BLaER1 treated with 17β-estradiol and CSF1 and Interleukin-3, amounts not matched to agents 10 nM and 100 nM (cell line): ENCODE measurements at regions not wholly inside any gene's neighbourhood (a gene's known extent, or its start where the extent isn't known, plus 50 kb on each side); places are given as distances from the start of the nearest gene placed in this dataset.

Source experiments
- H3K27ac ChIP-seq, 11 experiments: shearing (Covaris generic); formaldehyde crosslinking; 2 replicates each; pipeline ENCODE4 v1.8.1; 2022
- H3K27me3 ChIP-seq, 11 experiments: shearing (Covaris generic); formaldehyde crosslinking; 2 replicates each; pipeline ENCODE4 v1.8.1; 2022
- H3K36me3 ChIP-seq, 11 experiments: shearing (Covaris generic); formaldehyde crosslinking; 2 replicates each; pipeline ENCODE4 v1.8.1; 2022
- H3K4me1 ChIP-seq, 10 experiments: shearing (Covaris generic); formaldehyde crosslinking; 2 replicates each; pipeline ENCODE4 v1.8.1; 2022
- H3K4me2 ChIP-seq, 11 experiments: shearing (Covaris generic); formaldehyde crosslinking; 2 replicates each; pipeline ENCODE4 v1.8.1; 2022
- H3K4me3 ChIP-seq, 10 experiments: shearing (Covaris generic); formaldehyde crosslinking; 2 replicates each; pipeline ENCODE4 v1.8.1; 2022
- H3K9ac ChIP-seq, 11 experiments: shearing (Covaris generic); formaldehyde crosslinking; 2 replicates each; pipeline ENCODE4 v1.8.1; 2022
- H3K9me3 ChIP-seq, 11 experiments: shearing (Covaris generic); formaldehyde crosslinking; replicated peaks in 1 of 11; 2 replicates each; pipeline ENCODE4 v1.8.1; 2022
- H4K20me1 ChIP-seq, 11 experiments: shearing (Covaris generic); formaldehyde crosslinking; 2 replicates each; pipeline ENCODE4 v1.8.1; 2022
- Cebpa-rat ChIP-seq, 11 experiments: shearing (Covaris generic); IDR thresholded peaks; 2 replicates each; pipeline ENCODE4 v1.8.1; 2022

DNA sequence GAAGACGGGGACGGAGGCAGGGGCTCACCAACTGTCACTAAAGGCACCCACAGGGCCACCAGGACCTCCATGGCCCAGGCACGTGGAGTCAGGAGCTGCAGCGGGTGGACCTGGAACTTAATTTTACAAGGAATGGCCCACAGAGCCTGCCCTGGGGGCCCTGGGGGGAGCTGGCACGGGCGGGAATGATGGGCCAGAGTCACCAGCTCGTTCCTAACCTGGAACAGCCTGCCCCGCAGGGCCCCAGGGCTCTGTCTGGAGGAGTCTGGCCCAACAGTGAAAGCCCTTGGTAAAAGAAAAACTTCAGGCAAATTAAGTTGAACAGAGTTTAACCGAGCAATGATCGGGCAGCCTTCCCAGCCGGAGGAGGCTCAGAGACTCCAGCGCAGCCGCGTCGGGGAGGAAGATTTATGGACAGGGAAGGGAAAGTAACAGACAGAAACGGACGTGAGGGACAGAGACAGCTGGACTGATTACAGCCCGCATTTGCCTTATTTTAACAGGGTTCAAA, 118.4 kb upstream of the TMEM18 start:
- Histone ChIP-seq H3K9ac (no peak overlapping the region), H3K27me3 (no peaks in the 10 kb centered on the region), H3K4me2 (no peak overlapping the region), H3K9me3 (peaks cover 5 to 15% (median 11%) of the 10 kb centered on the region in 11 experiments), H4K20me1 (no peaks in the 10 kb centered on the region), H3K4me1 (no peaks in the 10 kb centered on the region), H3K27ac (no peak overlapping the region), H3K4me3 (no peak overlapping the region), H3K36me3 (no peaks in the 10 kb centered on the region)
- TF ChIP-seq Cebpa-rat (IDR thresholded peaks at IDR 0.05) = no peak

DNA sequence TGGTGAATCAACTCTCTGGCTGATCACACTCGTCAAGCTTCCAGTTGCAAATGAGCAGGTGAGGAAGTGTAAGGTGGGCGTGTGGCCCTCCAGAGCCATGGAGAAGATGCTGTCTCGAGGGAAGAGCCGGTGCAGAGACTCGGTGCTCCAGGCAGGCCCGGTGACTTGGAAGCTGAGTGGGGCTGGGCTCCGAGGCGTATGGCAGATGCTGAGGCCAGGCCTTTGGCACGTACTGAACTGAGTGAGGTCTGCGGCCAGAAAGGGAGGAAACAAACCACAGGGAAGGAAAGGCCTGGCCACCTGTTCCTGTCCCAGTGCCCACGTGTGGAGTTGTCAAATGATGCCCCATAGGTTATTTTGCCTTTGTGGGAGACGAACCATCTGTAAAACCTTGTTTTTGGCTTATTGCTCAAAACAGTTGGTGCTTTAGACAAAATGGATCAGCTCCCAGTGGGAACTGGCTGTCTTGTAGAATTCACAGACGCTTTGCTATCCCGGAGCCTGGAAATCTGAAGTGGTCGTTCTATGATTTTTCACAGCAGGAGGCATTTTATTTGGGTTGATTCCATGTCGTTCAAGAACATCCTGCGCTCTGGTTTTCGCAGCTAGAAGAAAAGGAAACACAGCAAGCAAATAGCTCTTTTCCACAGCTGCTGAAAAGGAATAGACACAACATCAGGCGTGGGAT, 117.5 kb upstream of the TMEM18 start:
- Histone ChIP-seq H3K36me3 (peaks cover 0 to 7% (median 0%) of the 10 kb centered on the region in 11 experiments; a peak in 1 of 22 replicates), H3K4me3 (no peak overlapping the region), H3K4me2 (no peak overlapping the region), H3K4me1 (no peaks in the 10 kb centered on the region), H3K27me3 (no peaks in the 10 kb centered on the region), H3K9ac (no peak overlapping the region), H4K20me1 (no peaks in the 10 kb centered on the region), H3K9me3 (peaks cover 14 to 24% (median 20%) of the 10 kb centered on the region in 11 experiments), H3K27ac (no peak overlapping the region)
- TF ChIP-seq Cebpa-rat (IDR thresholded peaks at IDR 0.05) = no peak

DNA sequence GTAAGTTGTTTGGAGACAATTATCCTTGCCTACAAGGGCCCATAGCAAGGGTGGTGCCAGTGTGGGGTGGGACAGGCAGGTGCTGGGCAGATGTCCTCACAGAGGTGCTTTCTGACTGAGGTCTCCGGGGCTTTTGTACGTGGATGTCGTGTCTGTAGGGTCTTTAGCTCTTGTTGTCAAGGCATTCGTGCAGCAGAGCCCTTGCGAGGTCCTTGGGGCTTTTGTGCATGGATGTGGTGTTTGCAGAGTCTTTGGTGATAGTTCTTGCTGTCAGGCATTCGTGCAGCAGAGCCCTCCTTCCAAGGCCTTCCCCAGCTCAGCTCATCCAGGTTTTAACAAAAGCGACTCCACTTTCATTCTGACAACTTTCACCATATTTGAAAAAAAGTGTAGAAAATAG, 116.0 kb upstream of the TMEM18 start:
- Histone ChIP-seq H3K4me1 (no peaks in the 10 kb centered on the region), H4K20me1 (no peaks in the 10 kb centered on the region), H3K4me3 (no peak overlapping the region), H3K36me3 (peaks cover 0 to 7% (median 0%) of the 10 kb centered on the region in 11 experiments; a peak in 1 of 22 replicates), H3K4me2 (no peak overlapping the region), H3K27me3 (no peaks in the 10 kb centered on the region), H3K9me3 (peaks cover 24 to 36% (median 34%) of the 10 kb centered on the region in 11 experiments), H3K27ac (no peak overlapping the region), H3K9ac (no peak overlapping the region)
- TF ChIP-seq Cebpa-rat (IDR thresholded peaks at IDR 0.05) = no peak

DNA sequence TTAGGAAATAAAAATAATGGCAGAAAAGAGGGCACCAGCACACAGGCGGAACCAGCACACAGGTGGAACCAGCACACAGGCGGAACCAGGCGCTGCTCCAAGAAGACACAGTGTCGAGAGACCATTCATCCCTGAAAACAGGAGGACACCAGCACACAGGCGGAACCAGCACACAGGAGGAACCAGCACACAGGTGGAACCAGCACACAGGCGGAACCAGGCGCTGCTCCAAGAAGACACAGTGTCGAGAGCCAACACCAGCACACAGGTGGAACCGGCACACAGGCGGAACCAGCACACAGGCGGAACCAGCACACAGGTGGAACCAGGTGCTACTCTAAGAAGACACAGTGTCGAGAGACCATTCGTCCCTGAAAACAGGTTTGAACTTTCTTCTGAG, 115.5 kb upstream of the TMEM18 start:
- Histone ChIP-seq H3K27ac (no peak overlapping the region), H3K27me3 (no peaks in the 10 kb centered on the region), H3K36me3 (peaks cover 0 to 7% (median 0%) of the 10 kb centered on the region in 11 experiments; a peak in 1 of 22 replicates), H3K4me1 (no peaks in the 10 kb centered on the region), H3K9me3 (peaks cover 24 to 41% (median 36%) of the 10 kb centered on the region in 11 experiments), H3K9ac (no peak overlapping the region), H3K4me3 (no peak overlapping the region), H4K20me1 (no peaks in the 10 kb centered on the region), H3K4me2 (no peak overlapping the region)
- no peak for TF ChIP-seq Cebpa-rat (IDR thresholded peaks at IDR 0.05)

DNA sequence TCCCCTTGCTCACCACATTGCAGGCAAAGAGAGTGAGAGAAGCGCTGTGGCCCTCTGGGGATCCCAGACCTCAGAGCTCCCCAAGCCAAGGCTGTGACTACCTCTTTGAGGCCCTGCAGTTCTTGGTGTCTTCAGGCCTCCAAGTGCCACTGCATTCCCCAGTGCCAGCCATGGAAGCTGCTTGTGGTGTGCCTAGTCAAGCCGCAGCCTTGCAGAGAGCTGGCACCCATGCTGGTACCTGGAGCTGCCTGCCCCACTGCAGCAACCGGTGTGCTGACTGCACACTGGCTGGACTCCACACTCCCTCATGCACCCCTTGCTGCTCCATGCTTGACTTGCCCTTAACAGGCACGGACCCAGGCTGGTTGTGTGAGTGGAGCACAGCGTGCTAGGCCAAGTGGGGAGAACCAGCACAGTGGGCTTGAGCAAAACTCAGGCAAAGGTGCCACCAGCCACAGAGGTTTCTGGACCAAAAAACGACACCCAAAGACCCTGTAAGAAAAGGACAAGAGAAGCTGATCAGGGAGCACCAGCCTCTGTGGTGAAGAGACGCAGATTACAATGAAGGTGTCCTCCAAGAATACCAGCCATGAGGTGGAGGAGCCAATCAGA, 113.5 kb upstream of the TMEM18 start:
- no peak overlapping the region for H3K9ac ChIP-seq
- H3K27me3 ChIP-seq = no peaks in the 10 kb centered on the region
- TF ChIP-seq Cebpa-rat (IDR thresholded peaks at IDR 0.05) = no peak
- H3K4me1 ChIP-seq = no peaks in the 10 kb centered on the region
- no peak overlapping the region for H3K4me2 ChIP-seq
- H4K20me1 ChIP-seq = no peaks in the 10 kb centered on the region
- no peak overlapping the region for H3K4me3 ChIP-seq
- peaks cover 0 to 7% (median 0%) of the 10 kb centered on the region in 11 experiments; a peak in 1 of 22 replicates for H3K36me3 ChIP-seq
- peaks cover 24 to 41% (median 36%) of the 10 kb centered on the region in 11 experiments for H3K9me3 ChIP-seq
- H3K27ac ChIP-seq = no peak overlapping the region

DNA sequence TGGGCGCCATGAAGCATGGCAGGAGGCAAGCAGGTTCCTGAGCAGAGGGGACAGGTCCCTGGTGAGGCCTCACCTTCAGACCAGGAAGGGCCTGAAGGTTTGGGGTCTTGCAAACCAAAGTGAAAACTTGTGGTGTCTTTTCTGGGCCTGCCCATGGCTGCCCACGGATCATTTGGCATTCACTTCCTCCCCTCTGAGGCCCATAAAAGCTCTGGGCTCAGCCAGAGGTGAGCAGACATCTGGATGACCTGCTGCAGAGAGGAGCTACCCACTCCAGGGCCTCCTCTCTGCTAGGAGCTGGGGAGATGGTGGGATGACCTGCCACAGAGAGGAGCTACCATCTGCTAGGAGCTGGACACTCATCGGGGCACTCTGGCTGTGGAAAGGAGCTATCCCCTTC, 112.9 kb upstream of the TMEM18 start:
- Histone ChIP-seq H3K4me3 (no peak overlapping the region), H4K20me1 (no peaks in the 10 kb centered on the region), H3K4me1 (no peaks in the 10 kb centered on the region), H3K36me3 (peaks cover 0 to 7% (median 0%) of the 10 kb centered on the region in 11 experiments; a peak in 1 of 22 replicates), H3K9me3 (peaks cover 24 to 41% (median 36%) of the 10 kb centered on the region in 11 experiments), H3K4me2 (no peak overlapping the region), H3K9ac (no peak overlapping the region), H3K27me3 (no peaks in the 10 kb centered on the region), H3K27ac (no peak overlapping the region)
- no peak for TF ChIP-seq Cebpa-rat (IDR thresholded peaks at IDR 0.05)

DNA sequence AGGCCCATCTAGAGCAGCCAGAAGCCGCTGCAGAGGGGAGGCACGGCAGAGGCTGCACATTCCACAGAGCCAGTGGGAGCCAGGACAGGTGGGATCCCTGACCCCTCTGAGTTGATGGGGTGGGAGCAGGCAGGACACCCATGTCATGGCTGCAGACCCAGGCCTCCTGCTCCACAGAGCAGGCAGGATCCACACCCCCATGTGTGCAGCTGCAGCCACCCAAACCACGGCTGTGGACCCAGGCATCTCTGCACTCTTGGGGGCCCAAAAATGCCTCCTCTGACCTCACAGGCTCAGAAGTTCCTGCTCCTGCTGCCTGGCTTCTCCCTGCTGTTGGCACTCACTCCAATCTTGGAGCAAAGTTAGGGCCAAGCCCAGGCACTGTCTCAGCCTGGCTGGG, 112.3 kb upstream of the TMEM18 start:
- H4K20me1 ChIP-seq = no peaks in the 10 kb centered on the region
- H3K9me3 ChIP-seq = peaks cover 24 to 41% (median 36%) of the 10 kb centered on the region in 11 experiments
- no peak for TF ChIP-seq Cebpa-rat (IDR thresholded peaks at IDR 0.05)
- no peak overlapping the region for H3K4me2 ChIP-seq
- no peaks in the 10 kb centered on the region for H3K27me3 ChIP-seq
- H3K4me3 ChIP-seq = peak overlapping the region in 1 of 10 experiments; percentile 4; a peak in 1 of 20 replicates
- H3K27ac ChIP-seq = no peak overlapping the region
- peaks cover 0 to 7% (median 0%) of the 10 kb centered on the region in 11 experiments; a peak in 1 of 22 replicates for H3K36me3 ChIP-seq
- H3K9ac ChIP-seq = no peak overlapping the region
- no peaks in the 10 kb centered on the region for H3K4me1 ChIP-seq

DNA sequence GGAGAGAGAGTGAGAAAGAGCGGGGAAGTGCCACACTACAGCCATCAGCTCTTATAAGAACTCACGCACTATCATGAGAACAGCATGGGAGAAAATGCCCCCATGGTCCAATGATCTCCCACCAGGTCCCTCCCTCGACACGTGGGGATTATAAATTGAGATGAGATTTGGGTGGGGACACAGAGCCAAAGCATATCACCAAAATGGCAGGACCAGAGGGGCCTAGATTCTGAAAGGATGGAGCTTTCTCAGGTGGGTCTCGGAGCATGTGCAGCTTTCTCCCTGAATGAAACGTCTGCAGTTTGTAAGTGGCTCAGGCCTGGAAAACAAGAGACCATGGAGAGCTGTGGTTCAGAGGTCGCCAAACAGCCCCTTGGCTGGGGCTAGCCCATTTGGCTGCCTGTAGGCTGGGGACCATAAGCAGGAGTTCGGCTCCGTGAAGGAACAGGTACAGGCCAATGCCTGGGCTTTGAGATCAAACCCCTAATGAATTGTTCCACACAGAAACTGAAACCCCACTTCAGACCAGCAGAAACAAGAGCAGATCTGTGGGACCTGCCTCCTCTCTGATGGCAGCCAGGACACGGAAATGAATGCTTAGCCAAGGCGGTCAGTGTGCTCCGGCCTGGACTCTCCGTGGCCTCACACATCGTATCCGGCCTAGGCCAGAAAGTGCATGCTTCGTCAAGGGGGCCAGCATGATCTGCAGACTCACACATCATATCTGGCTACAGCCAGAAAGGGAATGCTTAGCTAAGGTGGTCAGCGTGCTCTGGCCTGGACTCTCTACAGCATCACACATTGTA, 111.2 kb upstream of the TMEM18 start:
- Histone ChIP-seq H4K20me1 (no peaks in the 10 kb centered on the region), H3K4me3 (no peak overlapping the region), H3K9me3 (peaks cover 24 to 41% (median 36%) of the 10 kb centered on the region in 11 experiments), H3K27me3 (no peaks in the 10 kb centered on the region), H3K36me3 (peaks cover 0 to 7% (median 0%) of the 10 kb centered on the region in 11 experiments; a peak in 1 of 22 replicates), H3K9ac (no peak overlapping the region), H3K27ac (no peak overlapping the region), H3K4me1 (no peaks in the 10 kb centered on the region), H3K4me2 (no peak overlapping the region)
- TF ChIP-seq Cebpa-rat (IDR thresholded peaks at IDR 0.05) = no peak

DNA sequence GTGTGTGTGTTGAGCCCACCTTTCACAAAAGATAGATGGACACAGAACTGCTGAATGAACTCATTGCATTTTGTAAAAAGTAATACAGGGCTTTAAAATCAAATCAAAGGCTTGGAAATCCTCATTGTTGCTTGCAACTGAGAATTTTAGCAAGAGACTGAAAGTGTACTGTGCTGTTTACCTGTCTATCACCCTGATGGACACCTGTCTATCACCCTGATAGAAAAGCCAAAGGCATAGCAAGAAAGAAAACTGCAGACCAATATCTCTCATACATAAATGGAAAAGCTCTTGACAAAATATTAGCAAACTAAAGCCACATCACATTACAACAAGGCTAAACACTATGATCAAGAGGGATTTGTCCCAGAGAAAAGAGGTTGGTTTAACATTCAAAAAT, 107.5 kb upstream of the TMEM18 start:
- Histone ChIP-seq H3K27me3 (no peaks in the 10 kb centered on the region), H4K20me1 (no peaks in the 10 kb centered on the region), H3K4me1 (no peaks in the 10 kb centered on the region), H3K4me3 (no peak overlapping the region), H3K9me3 (peaks cover 10 to 27% (median 20%) of the 10 kb centered on the region in 11 experiments), H3K9ac (no peak overlapping the region), H3K4me2 (no peak overlapping the region), H3K36me3 (0 out of 22 replicates have a peak, but pooled peaks cover 0 to under 1% (median 0%) of the 10 kb centered on the region in 11 experiments), H3K27ac (no peak overlapping the region)
- no peak for TF ChIP-seq Cebpa-rat (IDR thresholded peaks at IDR 0.05)
